ENCODE measurements at regions not wholly inside any gene's neighbourhood (a gene's known extent, or its start where the extent isn't known, plus 50 kb on each side); places are given as distances from the start of the nearest gene placed in this dataset.

DNA sequence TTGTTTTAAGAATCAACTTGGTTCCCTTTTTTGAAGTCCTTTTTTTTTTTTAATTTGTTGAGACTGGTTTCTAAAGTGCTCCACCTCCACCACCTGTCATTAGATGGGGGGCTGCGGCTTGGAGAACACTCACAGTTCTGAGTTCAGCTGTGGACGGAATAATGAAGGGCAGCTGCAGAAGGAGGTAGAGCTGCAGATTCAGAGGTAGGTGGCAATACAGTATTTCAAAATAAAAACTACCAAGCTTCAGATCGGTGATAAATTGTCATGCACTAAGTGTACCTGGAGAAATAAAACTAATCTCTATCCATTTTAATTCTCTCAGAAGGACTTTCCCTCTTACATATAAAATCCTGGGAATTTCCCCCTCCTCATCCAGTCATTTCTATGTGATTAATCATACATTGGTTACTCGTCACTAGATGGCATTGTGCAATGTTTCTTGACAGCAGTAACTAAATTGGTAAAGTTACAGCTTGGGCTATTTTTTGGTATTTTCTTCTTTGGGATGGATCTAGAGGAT is 81.1 kb upstream of the SLC39A10 start:
- Mint-ChIP-seq H3K27ac (ENCODE audit: unreplicated experiment) (no peak overlapping the region), H3K9me3 (ENCODE audit: unreplicated experiment) (no peaks in the 10 kb centered on the region), H3K4me3 (ENCODE audit: unreplicated experiment) (no peak overlapping the region), H3K36me3 (ENCODE audit: insufficient read depth, unreplicated experiment) (no peaks in the 10 kb centered on the region), H3K4me1 (ENCODE audit: low read depth, unreplicated experiment) (peaks cover 7% of the 10 kb centered on the region), H3K27me3 (ENCODE audit: insufficient read depth, unreplicated experiment) (no peaks in the 10 kb centered on the region)
- intact Hi-C loops (cut with micrococcal nuclease; ENCODE audit: unreplicated experiment): loop anchor here (1.0 to 2.0 kb wide), 3 partner anchors 36 to 491 kb away; no protein-coding TSS in a partner anchor
- TF ChIP-seq, protein P1, sequence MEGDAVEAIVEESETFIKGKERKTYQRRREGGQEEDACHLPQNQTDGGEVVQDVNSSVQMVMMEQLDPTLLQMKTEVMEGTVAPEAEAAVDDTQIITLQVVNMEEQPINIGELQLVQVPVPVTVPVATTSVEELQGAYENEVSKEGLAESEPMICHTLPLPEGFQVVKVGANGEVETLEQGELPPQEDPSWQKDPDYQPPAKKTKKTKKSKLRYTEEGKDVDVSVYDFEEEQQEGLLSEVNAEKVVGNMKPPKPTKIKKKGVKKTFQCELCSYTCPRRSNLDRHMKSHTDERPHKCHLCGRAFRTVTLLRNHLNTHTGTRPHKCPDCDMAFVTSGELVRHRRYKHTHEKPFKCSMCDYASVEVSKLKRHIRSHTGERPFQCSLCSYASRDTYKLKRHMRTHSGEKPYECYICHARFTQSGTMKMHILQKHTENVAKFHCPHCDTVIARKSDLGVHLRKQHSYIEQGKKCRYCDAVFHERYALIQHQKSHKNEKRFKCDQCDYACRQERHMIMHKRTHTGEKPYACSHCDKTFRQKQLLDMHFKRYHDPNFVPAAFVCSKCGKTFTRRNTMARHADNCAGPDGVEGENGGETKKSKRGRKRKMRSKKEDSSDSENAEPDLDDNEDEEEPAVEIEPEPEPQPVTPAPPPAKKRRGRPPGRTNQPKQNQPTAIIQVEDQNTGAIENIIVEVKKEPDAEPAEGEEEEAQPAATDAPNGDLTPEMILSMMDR (IDR thresholded peaks at IDR 0.05; ENCODE audit: insufficient read depth in 1 of 2, low read depth in 1 of 2, low read length in 1 of 2, severe bottlenecking in 1 of 2, unreplicated experiment in 1 of 2): peak in 1 of 2 experiments; percentile 37
- H3K4me3 ChIP-seq (ENCODE audit: low read depth, low read length): no peak overlapping the region
- H3K9me3 ChIP-seq: no peaks in the 10 kb centered on the region
- peaks cover 13% of the 10 kb centered on the region for H3K4me1 ChIP-seq
- POLR2A ChIA-PET: no interaction called here
- no peaks in the 10 kb centered on the region for H3K36me3 ChIP-seq (ENCODE audit: control insufficient read depth, insufficient read depth, low read length)
- BruUV-seq (replicated peaks): no TSS peak
- no peak for DNase-seq
- no peaks in the 10 kb centered on the region for H3K27me3 ChIP-seq (replicated peaks; ENCODE audit: control insufficient read depth, insufficient read depth, low read length)
- CTCF ChIA-PET: interaction anchor here (0.5 to 2.1 kb wide), 3 partner anchors 47 to 84 kb away, joined by 4 to 18 read pairs (median 10); partner anchors contain the start of gene SLC39A10

DNA sequence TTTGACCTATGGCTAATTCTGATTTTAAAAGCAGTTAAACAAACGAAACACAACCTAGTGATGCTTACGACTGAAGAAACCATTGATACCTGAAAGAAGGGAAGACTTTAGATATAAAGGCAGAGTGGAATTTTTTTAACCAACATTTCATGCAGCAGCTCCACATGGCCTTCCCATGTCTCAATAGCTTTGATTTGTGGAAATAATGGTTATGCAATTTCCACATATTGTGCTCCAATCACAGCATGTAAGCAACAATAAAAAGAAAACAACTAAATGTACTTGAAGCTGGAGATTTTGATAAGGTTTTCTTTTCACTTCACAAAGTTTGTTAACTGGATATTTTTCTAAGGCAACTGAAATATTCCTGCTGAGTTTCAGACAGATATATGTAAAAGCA is 82.0 kb upstream of the SLC39A10 start:
- no TSS peak for BruUV-seq (replicated peaks)
- no peaks in the 10 kb centered on the region for H3K27me3 ChIP-seq (replicated peaks; ENCODE audit: control insufficient read depth, insufficient read depth, low read length)
- no peaks in the 10 kb centered on the region for H3K36me3 ChIP-seq (ENCODE audit: control insufficient read depth, insufficient read depth, low read length)
- no peak for DNase-seq
- H3K27ac Mint-ChIP-seq (ENCODE audit: unreplicated experiment): no peak overlapping the region
- intact Hi-C loops (cut with micrococcal nuclease; ENCODE audit: unreplicated experiment): no loop called here
- H3K9me3 ChIP-seq: no peaks in the 10 kb centered on the region
- no peaks in the 10 kb centered on the region for H3K9me3 Mint-ChIP-seq (ENCODE audit: unreplicated experiment)
- TF ChIP-seq, protein P1 (IDR thresholded peaks at IDR 0.05; ENCODE audit: insufficient read depth in 1 of 2, low read depth in 1 of 2, low read length in 1 of 2, severe bottlenecking in 1 of 2, unreplicated experiment in 1 of 2): no peak
- H3K36me3 Mint-ChIP-seq (ENCODE audit: insufficient read depth, unreplicated experiment): no peaks in the 10 kb centered on the region
- H3K4me3 ChIP-seq (ENCODE audit: low read depth, low read length): no peak overlapping the region
- H3K27me3 Mint-ChIP-seq (ENCODE audit: insufficient read depth, unreplicated experiment): no peaks in the 10 kb centered on the region
- peaks cover 4% of the 10 kb centered on the region for H3K4me1 ChIP-seq
- no peaks in the 10 kb centered on the region for H3K4me1 Mint-ChIP-seq (ENCODE audit: low read depth, unreplicated experiment)
- no peak overlapping the region for H3K4me3 Mint-ChIP-seq (ENCODE audit: unreplicated experiment)
- POLR2A ChIA-PET: no interaction called here
- CTCF ChIA-PET: no interaction called here

DNA sequence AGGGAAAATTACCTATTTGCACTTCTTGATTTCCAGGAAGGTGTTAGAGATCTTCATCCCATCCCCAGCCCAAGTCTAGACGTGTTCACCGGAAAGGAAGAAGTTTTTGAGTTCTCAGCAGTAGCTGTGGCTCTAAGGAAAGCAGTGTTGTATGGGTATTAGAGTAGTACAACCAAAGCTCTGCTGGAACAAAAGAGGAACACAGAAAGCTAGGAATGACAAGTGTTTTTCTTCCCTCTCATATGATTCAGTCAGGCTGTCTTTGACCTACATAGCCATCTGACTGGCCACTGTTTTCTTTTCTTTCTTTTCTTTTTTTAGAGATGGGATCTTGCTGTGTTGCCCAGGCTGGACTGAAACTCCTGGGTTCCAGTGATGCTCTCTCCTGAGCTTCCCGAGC is 82.7 kb upstream of the SLC39A10 start:
- Histone ChIP-seq H3K4me1 (no peaks in the 10 kb centered on the region), H3K36me3 (ENCODE audit: control insufficient read depth, insufficient read depth, low read length) (no peaks in the 10 kb centered on the region), H3K9me3 (no peaks in the 10 kb centered on the region), H3K4me3 (ENCODE audit: low read depth, low read length) (no peak overlapping the region), H3K27me3 (replicated peaks; ENCODE audit: control insufficient read depth, insufficient read depth, low read length) (no peaks in the 10 kb centered on the region)
- intact Hi-C loops (cut with micrococcal nuclease; ENCODE audit: unreplicated experiment): no loop called here
- TF ChIP-seq, protein P1 (IDR thresholded peaks at IDR 0.05; ENCODE audit: insufficient read depth in 1 of 2, low read depth in 1 of 2, low read length in 1 of 2, severe bottlenecking in 1 of 2, unreplicated experiment in 1 of 2): no peak
- DNase-seq: no peak
- Mint-ChIP-seq H3K27ac (ENCODE audit: unreplicated experiment) (no peak overlapping the region), H3K9me3 (ENCODE audit: unreplicated experiment) (no peaks in the 10 kb centered on the region), H3K36me3 (ENCODE audit: insufficient read depth, unreplicated experiment) (no peaks in the 10 kb centered on the region), H3K4me3 (ENCODE audit: unreplicated experiment) (no peak overlapping the region), H3K4me1 (ENCODE audit: low read depth, unreplicated experiment) (no peaks in the 10 kb centered on the region), H3K27me3 (ENCODE audit: insufficient read depth, unreplicated experiment) (no peaks in the 10 kb centered on the region)
- ChIA-PET CTCF (interaction anchor here (1.3 kb wide), 1 partner anchor 82 kb away, joined by 4 read pairs; the partner anchor contains the start of gene SLC39A10), POLR2A (no interaction called here)
- no TSS peak for BruUV-seq (replicated peaks)
